GM12874 (cell line): ENCODE measurements at regions not wholly inside any gene's neighbourhood (a gene's known extent, or its start where the extent isn't known, plus 50 kb on each side); places are given as distances from the start of the nearest gene placed in this dataset.

Experiments used
- CTCF ChIP-seq: IDR thresholded peaks from 2 replicates; pipeline ENCODE4 v1.5.1; 2011; ENCODE audit warnings: low read depth, mild to moderate bottlenecking, control low read depth, low read length, moderate library complexity; ENCODE audit not compliant: insufficient read depth

GRCh38 chr6:1088492-1089001, 223.4 kb upstream of the FOXQ1 start:
- no peak for TF ChIP-seq CTCF

- TF ChIP-seq CTCF: no peak
Observed at GRCh38 chr6:1087154-1087843, 224.6 kb upstream of the FOXQ1 start.

- no peak for TF ChIP-seq CTCF
Observed at GRCh38 chr6:1086446-1087153, 225.3 kb upstream of the FOXQ1 start.

- no peak for TF ChIP-seq CTCF
Observed at GRCh38 chr6:1082285-1082935, 229.5 kb upstream of the FOXQ1 start.

- TF ChIP-seq CTCF: no peak
Observed at GRCh38 chr6:1081551-1082284, 230.2 kb upstream of the FOXQ1 start.

GRCh38 chr6:1080453-1081337, 231.2 kb upstream of the FOXQ1 start:
- no peak for TF ChIP-seq CTCF
